Fibroblast of the aortic adventitia (primary cell): ENCODE measurements at regions not wholly inside any gene's neighbourhood (a gene's known extent, or its start where the extent isn't known, plus 50 kb on each side); places are given as distances from the start of the nearest gene placed in this dataset.

Experiments
- DNase-seq: peaks from one replicate; pipeline ENCODE4 v3.0.0-alpha.2; 2010; ENCODE audit warnings: low read depth
- H3K4me3 ChIP-seq: 2 replicates; pipeline ENCODE4 v1.5.1; 2011; ENCODE audit warnings: low read depth, mild to moderate bottlenecking, control low read depth, low read length, moderate library complexity
- CTCF ChIP-seq: IDR thresholded peaks from 2 replicates; pipeline ENCODE4 v1.5.1; 2011; ENCODE audit warnings: mild to moderate bottlenecking, low read length, control low read depth, inconsistent platforms; ENCODE audit not compliant: insufficient read depth

GRCh38 chr14:39740454-39740853, 308.2 kb upstream of the FBXO33 start:
- DNase-seq: no peak
- no peak overlapping the region for H3K4me3 ChIP-seq
- TF ChIP-seq CTCF: no peak

GRCh38 chr14:39739796-39740195, 307.6 kb upstream of the FBXO33 start:
- TF ChIP-seq CTCF: no peak
- no peak overlapping the region for H3K4me3 ChIP-seq
- no peak for DNase-seq

- no peak overlapping the region for H3K4me3 ChIP-seq
- TF ChIP-seq CTCF: no peak
- no peak for DNase-seq
Observed at GRCh38 chr14:39734306-39734705, 302.1 kb upstream of the FBXO33 start.

- DNase-seq: no peak
- no peak for TF ChIP-seq CTCF
- no peak overlapping the region for H3K4me3 ChIP-seq
Observed at GRCh38 chr14:39733741-39734140, 301.5 kb upstream of the FBXO33 start.

- H3K4me3 ChIP-seq: no peak overlapping the region
- DNase-seq: no peak
- no peak for TF ChIP-seq CTCF
Observed at GRCh38 chr14:39731912-39732311, 299.7 kb upstream of the FBXO33 start.

GRCh38 chr14:39726563-39726962, 294.3 kb upstream of the FBXO33 start:
- H3K4me3 ChIP-seq: no peak overlapping the region
- no peak for TF ChIP-seq CTCF
- no peak for DNase-seq

- no peak for TF ChIP-seq CTCF
- DNase-seq: no peak
- no peak overlapping the region for H3K4me3 ChIP-seq
Observed at GRCh38 chr14:39722547-39723273, 290.5 kb upstream of the FBXO33 start.
